ENCODE measurements at regions not wholly inside any gene's neighbourhood (a gene's known extent, or its start where the extent isn't known, plus 50 kb on each side); places are given as distances from the start of the nearest gene placed in this dataset.

DNA sequence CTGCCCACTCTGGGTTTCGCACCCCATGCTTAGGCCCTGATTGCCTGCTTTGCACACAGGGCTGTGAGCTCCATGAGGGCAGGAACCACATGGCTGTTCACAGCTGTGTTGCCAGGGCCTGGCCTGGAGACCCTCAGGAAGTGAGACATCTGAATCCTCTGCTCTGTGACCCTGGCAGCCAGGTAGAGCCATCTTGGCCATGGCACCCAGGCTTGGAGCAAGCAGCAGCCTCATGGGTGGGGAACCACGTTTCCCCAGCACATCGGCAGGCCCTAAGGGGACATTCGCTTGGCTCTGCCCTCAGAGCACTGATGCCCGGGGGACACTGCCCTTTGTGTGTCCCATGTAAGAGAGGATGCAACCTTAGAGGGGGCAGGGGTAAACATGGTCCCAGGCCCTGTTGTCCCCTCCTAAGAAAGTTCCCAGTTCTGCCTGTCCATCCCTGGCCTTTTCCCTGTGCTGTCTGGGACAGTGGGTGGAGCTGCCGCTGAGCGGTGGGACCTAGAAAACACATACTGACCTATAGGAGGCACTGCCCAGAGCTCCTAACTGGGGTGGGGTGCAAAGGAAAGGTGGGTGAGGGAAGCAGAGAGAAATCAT lies 144.1 kb upstream of the IER5L start:
- DNase-seq, result no peak

DNA sequence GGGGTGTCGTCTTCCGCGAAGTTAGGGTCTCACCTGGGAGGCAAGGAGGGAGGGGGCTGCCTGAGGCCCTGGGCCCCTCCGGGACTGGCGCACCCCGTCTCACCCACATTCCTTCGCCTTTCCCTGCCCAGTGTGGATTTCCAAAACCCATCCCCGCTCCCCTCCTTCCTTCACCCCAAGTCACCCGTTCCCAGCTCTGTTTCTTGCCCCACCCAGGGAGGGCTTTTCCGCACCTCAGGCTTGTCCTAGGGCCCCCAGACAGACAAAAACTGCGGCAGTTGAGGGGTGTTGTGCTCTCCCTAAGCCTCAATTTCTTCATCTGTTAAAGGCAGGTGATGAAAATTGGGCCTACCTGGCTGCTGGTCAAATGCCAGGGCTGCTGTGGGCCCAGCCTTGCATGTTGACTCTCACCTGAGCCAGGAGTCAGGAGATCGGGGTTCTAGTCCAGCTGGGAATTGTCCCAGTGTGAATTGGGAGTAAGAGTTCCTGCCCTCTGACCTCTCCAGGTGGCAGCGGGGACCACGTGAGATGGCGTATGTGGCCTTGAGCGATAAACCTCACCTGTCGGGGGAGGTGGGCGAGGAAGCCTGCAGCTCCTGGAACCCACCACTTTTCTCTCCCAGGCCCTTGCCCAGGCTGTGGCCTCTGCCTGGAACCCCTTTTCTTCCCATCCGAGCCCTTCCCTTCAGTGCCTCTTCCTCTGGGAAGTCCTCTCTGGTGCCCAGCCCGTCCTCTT lies 143.4 kb upstream of the IER5L start:
- DNase-seq, result no peak

DNA sequence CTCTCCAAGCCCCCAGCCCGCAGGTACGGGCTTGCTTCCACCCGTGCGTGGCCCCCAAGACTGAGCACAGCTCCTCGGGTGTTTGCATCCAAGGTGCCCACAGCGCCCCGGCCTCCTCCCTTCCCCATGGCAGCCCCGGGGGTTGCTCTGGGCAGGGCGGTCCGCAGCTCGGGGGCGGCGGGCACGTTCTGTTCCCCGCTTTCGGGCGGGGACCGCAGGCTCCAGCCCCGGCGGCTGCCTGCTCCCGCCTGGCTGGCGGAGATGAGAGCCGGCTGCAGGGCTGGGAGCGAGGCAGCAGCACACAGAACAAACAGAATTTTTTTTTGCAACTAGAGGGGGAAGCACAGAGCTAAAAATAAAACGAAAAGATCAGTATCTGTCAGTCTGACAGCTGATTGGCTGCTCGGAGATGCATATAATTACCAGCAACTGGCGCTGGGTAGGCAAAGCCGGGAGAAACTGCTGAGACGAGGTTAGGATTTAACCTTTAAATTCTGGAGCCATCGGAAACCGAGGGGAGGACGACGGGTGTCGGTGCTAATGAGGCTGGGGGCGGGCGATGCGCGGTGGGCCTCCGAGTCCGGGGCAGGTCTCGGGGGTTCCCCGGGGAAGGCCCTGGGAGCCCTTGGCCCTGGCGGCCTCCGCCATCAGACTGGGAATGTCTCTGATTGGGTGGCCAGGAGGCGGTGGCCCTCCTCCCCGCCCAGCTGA lies 142.7 kb upstream of the IER5L start:
- DNase-seq, result no peak

DNA sequence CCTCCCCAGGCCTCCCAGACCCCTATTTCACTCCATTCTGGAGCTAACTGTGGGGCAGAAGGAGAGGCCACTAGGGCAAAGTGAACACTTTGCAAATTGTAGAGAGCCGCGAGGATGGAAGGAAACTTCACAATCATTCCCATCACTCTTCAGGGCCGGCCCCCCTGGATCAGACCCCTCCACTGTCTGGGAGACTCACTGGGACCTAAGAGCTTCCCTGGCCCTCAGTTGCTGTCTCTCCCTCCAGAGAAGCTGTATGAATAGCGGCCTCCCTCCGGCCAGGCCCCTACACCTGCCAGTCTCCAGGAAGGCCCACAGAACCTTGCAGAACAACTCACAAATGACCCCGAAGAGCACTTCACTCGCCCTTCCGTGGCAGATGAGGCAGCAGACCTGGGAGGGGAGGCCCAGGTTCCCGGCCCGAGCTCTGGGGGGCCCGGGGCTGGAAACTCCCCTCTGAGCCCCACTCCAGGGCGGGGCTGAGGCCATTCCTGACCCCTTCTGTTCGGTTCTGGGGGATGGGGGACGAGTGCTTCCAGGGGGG lies 141.9 kb upstream of the IER5L start:
- DNase-seq, result no peak

DNA sequence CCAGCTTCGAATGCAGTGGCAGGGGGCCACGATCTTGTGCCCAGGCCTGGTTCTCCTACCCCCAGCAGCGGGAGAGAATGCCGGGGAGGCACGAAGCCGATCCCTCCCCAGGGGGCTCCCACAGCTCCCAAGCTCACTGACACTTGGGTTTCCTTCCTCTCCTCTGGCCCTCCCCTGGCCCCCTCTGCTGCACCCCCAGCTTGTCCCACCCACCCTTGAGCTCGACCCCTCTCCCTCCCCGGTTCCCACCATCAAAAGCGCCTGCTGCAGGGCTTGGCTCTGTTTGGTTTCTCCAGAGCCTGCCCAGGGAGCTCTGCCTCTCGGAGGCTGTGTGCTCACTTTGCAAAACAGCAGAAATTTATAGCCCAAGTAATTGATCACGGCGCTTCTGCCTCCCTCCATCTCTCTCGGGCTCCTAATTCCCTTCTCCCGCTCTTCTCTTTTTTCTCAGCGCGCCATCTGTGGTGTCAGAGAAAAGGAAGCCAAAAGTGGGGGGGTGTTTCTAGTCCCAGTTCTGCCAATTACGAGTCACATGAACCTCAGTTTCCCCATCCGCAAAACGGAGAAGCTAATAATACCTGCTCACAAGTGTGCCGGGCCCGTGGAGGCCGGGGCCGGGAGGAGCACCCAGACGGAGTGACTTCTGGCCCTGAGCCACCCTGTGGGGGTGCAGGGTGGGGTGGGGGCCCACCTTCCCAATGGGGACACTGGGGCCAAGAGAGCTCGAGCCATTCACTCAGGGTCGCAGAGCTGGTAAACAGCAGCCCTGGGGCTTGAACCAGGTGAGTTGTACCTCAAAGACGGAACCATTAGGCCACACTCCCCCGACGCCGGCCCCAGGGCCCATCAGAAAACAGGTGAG lies 141.2 kb upstream of the IER5L start:
- no peak for DNase-seq

GRCh38 chr9:129318121-129319075 lies 140.3 kb upstream of the IER5L start:
- DNase-seq, result no peak

- DNase-seq, result no peak
These were observed 139.3 kb upstream of the IER5L start for GRCh38 chr9:129317179-129318011.

GRCh38 chr9:129316281-129317030 lies 138.4 kb upstream of the IER5L start:
- DNase-seq, result no peak

- no peak for DNase-seq
These were observed 135.4 kb upstream of the IER5L start for GRCh38 chr9:129313331-129313955.

GRCh38 chr9:129312251-129313122 lies 134.4 kb upstream of the IER5L start:
- DNase-seq, result no peak

- no peak for DNase-seq
These were observed 133.6 kb upstream of the IER5L start for GRCh38 chr9:129311643-129312042.

GRCh38 chr9:129310666-129311350 lies 132.7 kb upstream of the IER5L start:
- DNase-seq, result no peak

DNA sequence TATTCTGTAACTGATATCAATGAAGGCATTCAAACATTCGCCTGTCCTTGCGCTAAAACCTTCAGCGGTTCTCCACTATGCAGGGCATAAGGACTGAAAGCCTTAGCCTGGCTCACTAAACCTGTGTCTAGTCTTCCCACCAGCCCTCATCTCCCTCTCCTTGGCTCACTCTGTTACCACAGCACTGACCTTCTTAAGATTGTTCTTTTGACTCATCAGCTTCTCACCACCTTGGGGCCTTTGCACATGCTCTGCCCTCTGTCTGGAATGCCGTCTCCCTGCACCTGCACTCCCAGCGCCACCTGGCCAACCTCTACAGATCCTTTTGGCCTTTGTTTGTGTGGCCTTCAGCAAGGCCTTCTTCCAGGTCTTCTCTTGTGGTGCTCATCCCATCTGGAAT lies 131.8 kb upstream of the IER5L start:
- DNase-seq, result no peak

DNA sequence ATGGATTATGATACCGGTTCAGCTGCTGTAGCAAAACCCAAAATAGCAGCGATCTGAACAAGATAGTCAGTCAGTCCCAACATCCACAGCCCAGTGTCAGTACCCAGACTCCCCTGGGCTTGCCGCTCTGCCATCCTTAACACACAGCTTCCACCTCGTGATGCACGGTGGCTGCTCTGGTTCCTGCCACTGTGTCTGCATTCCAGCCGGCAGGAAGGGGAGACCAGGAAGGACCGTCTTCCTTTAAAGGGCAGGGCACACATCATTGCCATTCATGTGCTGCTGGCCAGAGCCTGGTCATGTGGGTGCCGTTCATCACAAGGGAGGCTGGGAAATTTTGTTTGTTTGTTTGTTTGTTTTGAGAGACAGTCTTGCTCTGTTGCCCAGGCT lies 131.0 kb upstream of the IER5L start:
- DNase-seq, result no peak

DNA sequence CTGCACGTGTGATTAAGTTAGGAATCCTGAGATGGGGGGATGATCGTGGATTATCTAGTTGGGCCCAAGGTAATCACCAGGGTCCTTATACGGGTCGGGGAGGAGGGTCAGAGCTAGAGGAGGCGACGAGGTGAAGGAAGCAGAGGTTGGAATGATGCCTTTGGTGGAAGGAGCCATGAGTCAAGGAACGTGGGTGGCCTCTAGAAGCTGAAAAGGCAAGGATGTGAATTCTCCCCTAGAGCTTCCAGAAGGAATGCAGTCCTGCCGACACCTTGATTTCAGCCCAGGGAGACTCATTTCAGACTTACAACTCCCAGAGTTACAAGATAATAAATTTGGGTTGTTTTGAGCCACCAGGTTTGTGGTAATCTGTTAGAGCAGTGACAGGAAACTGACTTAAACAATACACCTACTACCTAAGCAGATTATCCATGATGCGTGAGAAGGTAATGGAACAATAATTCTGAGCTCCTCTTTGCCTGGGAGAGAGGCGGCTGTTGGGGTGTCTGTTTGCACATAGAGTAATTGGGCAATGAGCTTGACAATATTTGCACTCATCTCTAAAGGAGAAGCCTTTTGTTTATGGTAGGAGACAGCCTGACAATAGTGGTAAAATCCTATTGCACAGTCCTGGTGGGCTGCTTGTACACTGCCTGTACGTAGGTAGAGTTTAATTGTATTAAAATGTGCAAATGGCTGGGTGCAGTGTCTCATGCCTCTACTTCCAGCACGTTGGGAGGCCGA lies 129.3 kb upstream of the IER5L start:
- no peak for DNase-seq

GRCh38 chr9:129306318-129306973 lies 128.4 kb upstream of the IER5L start:
- DNase-seq, result no peak

DNA sequence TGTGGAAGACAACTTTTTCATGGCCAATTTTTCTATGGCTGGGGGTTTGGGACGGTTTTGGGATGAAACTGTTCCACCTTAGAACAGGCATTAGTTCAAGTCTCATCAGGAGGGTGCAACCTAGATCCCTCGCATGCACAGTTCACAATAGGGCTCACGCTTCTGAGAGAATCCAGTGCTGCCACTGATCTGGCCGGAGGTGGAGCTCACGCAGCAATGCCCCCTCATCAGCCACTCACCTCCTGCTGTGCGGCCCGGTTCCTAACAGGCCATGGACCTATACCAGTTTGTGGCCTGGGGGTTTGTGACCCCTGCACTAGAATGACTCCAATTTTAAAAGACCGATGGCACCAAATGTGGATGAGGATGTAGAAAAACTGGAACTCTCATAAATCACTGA lies 127.2 kb upstream of the IER5L start:
- no peak for DNase-seq

Data from GOT3 (cell line).